Thymus (tissue), 11 donors: ENCODE measurements at regions not wholly inside any gene's neighbourhood (a gene's known extent, or its start where the extent isn't known, plus 50 kb on each side); places are given as distances from the start of the nearest gene placed in this dataset.

ENCODE experiments used
- DNase-seq, 9 donors: peaks; one replicate each; pipeline ENCODE4 v3.0.0-alpha.2; 2013; ENCODE audit warnings: low spot score in 9 of 9, low read depth in 6 of 9, missing footprints in 1 of 9
- H3K27ac ChIP-seq, 2 donors: one replicate each; pipeline ENCODE4 v1.5.1; 2013; ENCODE audit warnings: control low read depth in 1 of 2, low read depth in 1 of 2, low read length in 1 of 2, mild to moderate bottlenecking in 1 of 2, moderate library complexity in 1 of 2
- H3K27me3 ChIP-seq, 2 donors: one replicate each; pipeline ENCODE4 v1.5.1; 2013; ENCODE audit warnings: low read length in 1 of 2; ENCODE audit not compliant: control insufficient read depth in 2 of 2, insufficient read depth in 1 of 2
- H3K36me3 ChIP-seq, 2 donors: one replicate each; pipeline ENCODE4 v1.5.1; 2013; ENCODE audit warnings: low read length in 1 of 2, mild to moderate bottlenecking in 1 of 2, moderate library complexity in 1 of 2; ENCODE audit not compliant: control insufficient read depth in 2 of 2, insufficient read depth in 2 of 2
- H3K4me1 ChIP-seq, 2 donors: one replicate each; pipeline ENCODE4 v1.5.1; 2013; ENCODE audit warnings: low read length in 2 of 2; ENCODE audit not compliant: control insufficient read depth in 2 of 2, insufficient read depth in 2 of 2
- H3K4me3 ChIP-seq, 2 donors: one replicate each; pipeline ENCODE4 v1.5.1; 2013; ENCODE audit warnings: low read length in 2 of 2, control low read depth in 1 of 2, mild to moderate bottlenecking in 1 of 2
- H3K9me3 ChIP-seq, 2 donors: one replicate each; pipeline ENCODE4 v1.5.1; 2013; ENCODE audit warnings: low read length in 1 of 2, mild to moderate bottlenecking in 1 of 2; ENCODE audit not compliant: control insufficient read depth in 2 of 2, insufficient read depth in 1 of 2
- whole genome bisulfite sequencing: extraction: QIAGEN DNeasy Blood & Tissue Kit; methylation state at CpG from one replicate; pipeline ENCODE4 v1.1.7; 2013; 5-methylcytosine and 5-hydroxymethylcytosine counted together
- donor health status: healthy.

DNA sequence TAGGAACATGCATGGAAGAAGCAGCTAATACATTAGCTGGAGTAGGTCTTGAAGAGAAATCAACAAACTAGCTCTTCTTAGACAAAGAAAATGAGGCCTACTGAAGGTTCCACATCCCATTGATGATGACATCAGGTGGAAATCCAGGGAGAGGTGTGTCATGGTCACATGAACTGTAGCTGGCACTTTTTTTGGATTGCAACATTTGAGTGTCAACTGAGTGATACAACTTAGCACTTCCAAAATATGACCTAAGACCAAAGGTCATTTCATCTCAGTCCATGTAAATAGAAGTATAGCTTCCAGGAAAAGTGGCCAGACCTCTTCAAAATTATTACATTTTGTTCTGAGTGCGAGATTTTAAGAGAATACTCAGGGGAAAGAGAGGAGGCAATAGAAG is 117.2 kb upstream of the MEIS2 start:
- DNase-seq = no peak
- Histone ChIP-seq H3K27ac (no peak overlapping the region), H3K9me3 (no peaks in the 10 kb centered on the region), H3K4me3 (no peak overlapping the region), H3K36me3 (no peaks in the 10 kb centered on the region), H3K27me3 (no peaks in the 10 kb centered on the region), H3K4me1 (no peaks in the 10 kb centered on the region)
- 82% methylated on average over 1 of the region's 1 CpG for WGBS

DNA sequence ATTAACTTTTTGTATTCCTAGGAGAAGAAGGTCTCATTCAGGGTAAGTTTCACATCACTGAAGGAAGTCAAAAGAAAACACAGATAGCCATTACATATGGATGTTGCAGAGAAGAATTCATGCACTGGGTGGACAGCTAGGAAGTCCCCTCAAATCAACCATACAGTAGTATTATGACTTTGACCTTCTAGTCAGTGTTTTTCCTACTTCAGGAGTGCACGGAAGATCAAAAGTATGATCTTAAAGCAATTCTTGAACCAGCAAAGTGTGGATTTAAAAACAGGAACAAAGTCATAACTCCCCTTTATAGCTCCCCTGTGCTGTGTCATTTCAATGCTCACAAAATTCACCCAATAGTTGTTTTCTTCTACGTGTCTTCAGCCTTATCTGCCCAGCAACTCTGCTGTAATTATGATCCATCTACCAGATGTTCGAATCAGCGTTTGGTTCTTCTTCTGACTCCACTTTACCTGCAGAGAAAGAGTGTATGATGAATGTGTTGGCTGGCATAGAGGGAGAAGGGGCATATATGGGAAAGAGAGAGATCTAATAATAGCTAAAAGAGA is 118.1 kb upstream of the MEIS2 start:
- Histone ChIP-seq H3K27ac (no peak overlapping the region), H3K4me3 (no peak overlapping the region), H3K27me3 (no peaks in the 10 kb centered on the region), H3K36me3 (no peaks in the 10 kb centered on the region), H3K4me1 (no peaks in the 10 kb centered on the region), H3K9me3 (no peaks in the 10 kb centered on the region)
- DNase-seq = no peak
- WGBS = 59% methylated on average over 4 of the region's 4 CpGs

DNA sequence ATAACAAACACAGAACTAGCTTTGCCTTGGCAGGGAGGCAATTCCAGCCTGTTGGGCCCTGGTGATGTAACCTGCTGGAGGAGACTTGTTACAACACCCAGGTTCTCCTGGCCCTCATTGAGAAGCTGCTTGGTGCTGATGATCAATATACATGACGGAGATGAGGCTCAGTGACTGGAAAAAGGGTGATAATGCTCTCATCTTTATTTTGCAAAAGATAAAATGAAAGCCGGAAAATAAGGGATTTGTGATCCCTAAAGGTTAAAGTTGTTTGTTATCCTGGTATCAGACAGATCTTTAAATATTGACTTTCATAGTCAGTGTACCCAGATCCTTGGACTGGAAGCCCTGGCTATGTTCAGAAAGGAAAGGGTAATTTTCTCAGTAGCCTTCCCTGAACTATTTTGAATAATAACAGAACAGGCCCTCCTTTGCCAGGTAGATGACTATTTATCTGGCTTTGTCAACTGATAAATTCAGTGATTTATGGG is 118.9 kb upstream of the MEIS2 start:
- Histone ChIP-seq H3K36me3 (no peaks in the 10 kb centered on the region), H3K4me1 (no peaks in the 10 kb centered on the region), H3K27ac (no peak overlapping the region), H3K9me3 (no peaks in the 10 kb centered on the region), H3K27me3 (no peaks in the 10 kb centered on the region), H3K4me3 (no peak overlapping the region)
- DNase-seq = no peak
- 97% methylated on average over 2 of the region's 2 CpGs for WGBS

DNA sequence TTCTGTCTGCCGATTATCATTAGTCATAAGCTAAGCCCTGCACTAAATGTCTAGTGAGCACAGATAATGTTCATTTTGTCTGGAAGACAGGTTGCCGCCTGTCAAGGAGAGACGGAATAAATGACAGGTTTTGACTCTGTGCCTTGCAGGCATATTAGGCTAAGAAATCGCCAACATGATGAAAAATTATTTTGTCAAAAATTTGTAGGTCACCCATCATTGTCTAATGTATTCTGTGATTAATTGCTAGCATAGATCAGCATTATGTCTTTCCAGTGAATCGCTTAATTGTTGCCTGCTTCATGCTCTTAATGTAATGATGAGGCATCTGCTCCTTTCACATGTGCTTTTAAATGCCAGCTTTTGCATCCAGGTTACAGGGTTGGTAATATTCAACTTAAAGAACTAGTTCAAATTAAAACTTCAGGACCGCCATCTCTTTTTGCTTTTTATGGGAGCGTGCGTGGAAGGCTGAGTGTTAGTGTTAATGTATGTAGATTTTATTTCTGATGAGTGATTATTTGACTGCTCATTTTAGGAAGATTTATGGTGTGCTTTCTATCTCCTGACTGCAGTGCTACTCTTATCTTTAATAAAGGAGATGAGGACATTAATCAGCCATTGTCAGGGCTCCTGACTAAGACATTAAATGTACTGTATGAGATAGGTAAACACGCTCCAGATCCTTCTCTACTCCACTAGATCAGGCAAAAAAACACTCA is 120.8 kb upstream of the MEIS2 start:
- no peaks in the 10 kb centered on the region for H3K27me3 ChIP-seq
- WGBS = 90% methylated on average over 9 of the region's 9 CpGs
- no peak overlapping the region for H3K27ac ChIP-seq
- no peak overlapping the region for H3K4me3 ChIP-seq
- no peaks in the 10 kb centered on the region for H3K36me3 ChIP-seq
- H3K4me1 ChIP-seq = no peaks in the 10 kb centered on the region
- no peak for DNase-seq
- H3K9me3 ChIP-seq = no peaks in the 10 kb centered on the region

DNA sequence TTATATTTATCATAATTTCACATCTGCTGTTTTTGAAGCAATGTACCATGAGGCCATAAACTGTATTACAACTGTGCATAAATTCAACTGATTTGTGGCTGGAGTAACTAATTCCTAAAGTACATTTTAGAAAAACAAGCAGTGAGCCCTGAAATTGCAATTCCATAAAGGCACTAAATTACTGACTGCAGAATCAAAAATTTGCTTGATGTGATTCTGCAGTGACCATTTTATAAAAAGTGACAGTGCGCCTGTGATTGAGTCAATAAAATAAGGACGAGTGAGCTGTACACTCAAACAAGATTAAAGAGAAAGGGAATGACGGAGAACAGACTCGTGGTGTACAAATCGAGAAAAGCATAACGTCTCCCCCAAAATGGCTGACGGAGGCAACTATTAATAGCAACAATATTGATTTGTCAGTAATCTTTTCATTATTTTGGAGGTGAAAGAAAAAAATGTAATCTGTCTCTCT is 121.4 kb upstream of the MEIS2 start:
- Histone ChIP-seq H3K4me3 (no peak overlapping the region), H3K27me3 (no peaks in the 10 kb centered on the region), H3K9me3 (no peaks in the 10 kb centered on the region), H3K4me1 (no peaks in the 10 kb centered on the region), H3K27ac (no peak overlapping the region), H3K36me3 (no peaks in the 10 kb centered on the region)
- 95% methylated on average over 7 of the region's 7 CpGs for WGBS
- DNase-seq = no peak

DNA sequence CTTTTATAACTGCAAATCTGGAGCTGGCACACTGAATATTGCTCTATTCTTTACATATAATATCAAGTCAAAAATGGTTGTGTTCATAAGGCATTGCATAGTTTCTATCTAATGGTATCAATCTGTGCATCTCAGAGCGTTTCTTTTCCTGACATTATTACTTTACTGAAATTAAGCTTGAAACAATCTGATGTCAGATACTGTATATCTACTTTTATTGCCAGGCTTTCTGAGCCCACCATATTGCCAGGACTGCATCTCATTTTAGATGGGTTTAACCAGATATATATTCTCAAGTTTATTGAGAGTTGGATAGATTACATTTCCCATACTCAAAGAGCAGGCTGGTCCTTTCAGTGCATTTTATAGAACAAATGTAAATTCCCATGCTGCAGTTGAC is 122.7 kb upstream of the MEIS2 start:
- no peak overlapping the region for H3K27ac ChIP-seq
- no peaks in the 10 kb centered on the region for H3K9me3 ChIP-seq
- no peak overlapping the region for H3K4me3 ChIP-seq
- 98% methylated on average over 1 of the region's 1 CpG for WGBS
- H3K4me1 ChIP-seq = no peaks in the 10 kb centered on the region
- DNase-seq = no peak
- H3K27me3 ChIP-seq = no peaks in the 10 kb centered on the region
- no peaks in the 10 kb centered on the region for H3K36me3 ChIP-seq

DNA sequence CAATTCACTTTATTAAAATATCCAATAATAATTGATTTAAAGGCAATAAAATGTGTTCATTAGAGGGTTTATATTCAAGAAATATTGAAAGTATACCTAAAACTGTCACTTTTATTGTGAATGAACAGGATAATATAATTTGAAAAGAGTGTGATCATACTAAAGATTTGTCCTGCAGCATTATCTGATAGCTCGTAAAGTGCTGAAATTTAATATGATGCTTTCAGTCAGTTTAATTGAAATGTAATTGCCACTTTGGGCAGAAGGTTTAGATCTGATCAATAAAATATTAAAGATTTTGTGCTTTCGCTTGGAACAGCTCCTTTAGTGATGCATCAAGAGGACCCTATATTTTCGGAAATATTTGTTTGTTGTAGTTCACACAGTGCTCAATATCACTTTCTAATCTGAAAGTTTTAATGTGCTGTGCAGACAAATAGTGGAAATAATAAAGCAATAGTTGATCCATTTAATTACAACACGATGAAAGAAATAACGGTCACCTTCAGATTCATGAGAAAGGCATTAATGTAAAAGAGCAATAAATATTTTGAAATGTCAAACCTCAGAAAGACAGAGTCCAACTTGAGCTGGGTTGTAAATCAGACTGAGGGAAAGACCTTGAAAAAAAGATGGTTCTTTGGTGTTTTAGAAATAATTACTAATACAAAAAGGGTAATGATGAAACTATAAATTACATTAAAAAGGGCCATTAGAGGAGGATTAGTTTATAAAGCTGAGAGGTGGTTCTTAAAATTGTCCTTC is 129.7 kb upstream of the MEIS2 start:
- Histone ChIP-seq H3K36me3 (no peaks in the 10 kb centered on the region), H3K4me3 (no peak overlapping the region), H3K27me3 (no peaks in the 10 kb centered on the region), H3K4me1 (no peaks in the 10 kb centered on the region), H3K27ac (no peak overlapping the region), H3K9me3 (no peaks in the 10 kb centered on the region)
- no peak for DNase-seq
- 94% methylated on average over 5 of the region's 5 CpGs for WGBS

DNA sequence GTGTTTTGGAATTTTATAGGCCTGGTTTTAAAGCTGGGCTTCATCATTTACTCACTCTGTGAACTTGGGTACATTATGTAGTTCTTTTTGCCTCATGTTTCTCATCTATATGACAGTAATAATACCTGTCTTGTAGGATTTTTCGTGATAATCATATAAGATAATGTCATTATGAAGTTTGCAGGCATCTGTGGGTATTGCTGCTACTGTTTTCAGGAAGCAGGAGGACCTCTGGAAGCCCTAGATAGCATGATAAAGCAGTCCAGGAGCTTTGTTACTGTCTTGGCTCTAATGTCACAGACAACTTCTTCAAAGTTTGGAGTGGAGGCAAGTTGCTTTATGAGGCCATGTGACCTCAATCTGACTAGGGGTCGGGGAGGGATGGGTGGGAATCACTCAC is 145.0 kb upstream of the MEIS2 start:
- WGBS = 25% methylated on average over 2 of the region's 2 CpGs

DNA sequence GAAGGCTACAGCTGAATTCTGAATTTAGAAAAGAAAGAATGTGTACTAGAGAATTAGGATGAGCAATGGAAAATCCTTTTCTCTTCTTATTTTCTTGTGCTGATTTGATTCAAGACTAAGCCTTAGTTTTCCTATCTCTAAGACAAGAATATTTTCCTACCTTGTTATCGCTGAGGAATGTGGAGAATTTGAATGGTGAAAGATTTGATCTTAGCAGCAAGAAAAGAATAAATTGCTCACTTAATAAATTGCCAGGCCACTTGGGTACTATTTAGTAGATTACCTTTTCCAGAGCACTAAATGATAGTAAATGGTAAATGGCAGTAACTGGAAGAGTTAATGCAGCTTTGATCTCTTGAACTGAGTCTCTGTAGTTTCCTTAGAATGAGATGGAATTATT is 145.7 kb upstream of the MEIS2 start:
- Histone ChIP-seq H3K27ac (no peak overlapping the region), H3K36me3 (no peaks in the 10 kb centered on the region), H3K27me3 (no peaks in the 10 kb centered on the region), H3K9me3 (peaks cover 0 to 1% of the 10 kb centered on the region in 2 donors), H3K4me1 (no peaks in the 10 kb centered on the region), H3K4me3 (no peak overlapping the region)
- 93% methylated on average over 1 of the region's 1 CpG for WGBS
- no peak for DNase-seq

More for the DNA sequence above, 145.0 kb upstream of the MEIS2 start:
- Histone ChIP-seq H3K36me3 (no peaks in the 10 kb centered on the region), H3K9me3 (peaks cover 0 to 2% of the 10 kb centered on the region in 2 donors), H3K4me1 (no peaks in the 10 kb centered on the region), H3K27me3 (no peaks in the 10 kb centered on the region), H3K4me3 (no peak overlapping the region), H3K27ac (no peak overlapping the region)
- DNase-seq = no peak
